ENCODE measurements at regions not wholly inside any gene's neighbourhood (a gene's known extent, or its start where the extent isn't known, plus 50 kb on each side); places are given as distances from the start of the nearest gene placed in this dataset.
A peak's percentile ranks its signal among the peaks of the same experiment; 100 is the strongest.

DNA sequence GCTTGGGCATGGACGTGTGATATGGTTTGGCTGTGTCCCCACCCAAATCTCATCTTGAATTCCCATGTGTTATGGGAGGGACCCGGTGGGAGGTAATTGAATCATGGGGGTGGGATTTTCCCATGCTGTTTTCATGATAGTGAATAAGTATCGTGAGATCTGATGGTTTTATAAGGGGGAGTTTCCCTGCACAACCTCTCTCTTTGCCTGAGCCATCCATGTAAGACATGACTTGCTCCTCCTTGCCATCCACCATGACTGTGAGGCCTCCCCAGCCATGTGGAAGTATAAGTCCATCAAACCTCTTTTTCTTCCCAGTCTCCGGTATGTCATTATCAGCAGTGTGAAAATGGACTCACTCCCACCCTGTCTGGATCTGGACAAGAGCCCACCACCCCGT lies 393.4 kb downstream of the SEC14L1 start:
- DNase-seq (ENCODE audit: low read depth in 2 of 3, low spot score in 1 of 3): no peak

DNA sequence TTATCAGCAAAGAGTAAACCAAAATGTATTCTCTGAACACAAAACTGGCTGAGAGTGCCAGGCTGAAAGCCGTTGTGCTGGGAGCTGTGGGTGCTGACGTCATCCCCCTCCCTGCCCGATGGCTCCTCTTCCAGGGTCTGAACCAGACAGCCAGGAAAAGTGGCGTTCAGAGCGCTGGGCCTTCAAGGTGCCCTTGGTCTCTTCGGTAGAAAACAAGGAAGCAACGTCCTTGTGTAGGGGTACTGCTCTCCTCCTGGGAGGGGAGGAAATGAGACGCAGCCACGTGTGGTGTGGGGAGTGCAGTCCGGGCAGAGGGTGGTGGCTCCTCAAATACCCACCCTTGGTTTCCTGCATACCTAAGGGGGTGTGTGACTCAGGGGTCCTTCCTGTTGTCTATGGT lies 394.7 kb downstream of the SEC14L1 start:
- no peak for DNase-seq (ENCODE audit: low read depth in 2 of 3, low spot score in 1 of 3)

DNA sequence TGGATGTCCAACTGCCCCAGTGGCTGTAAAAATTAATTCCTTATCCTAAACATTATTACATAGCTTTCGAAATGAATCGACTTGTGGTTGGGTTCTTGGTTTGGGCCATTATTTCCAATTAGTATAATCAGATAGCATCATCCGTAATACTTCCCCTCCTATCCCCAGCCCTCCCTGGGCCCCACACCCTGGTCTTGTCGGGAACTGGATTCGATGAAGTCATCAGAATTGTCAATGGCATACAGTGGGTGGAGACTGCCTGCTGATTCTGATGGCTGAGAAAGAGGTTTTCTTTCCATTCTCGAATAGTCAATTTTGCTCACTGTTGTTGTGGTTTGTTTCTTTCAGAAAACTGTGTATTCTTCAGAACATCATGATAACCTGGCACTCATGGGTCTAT lies 395.1 kb downstream of the SEC14L1 start:
- no peak for DNase-seq (ENCODE audit: low read depth in 2 of 3, low spot score in 1 of 3)

DNA sequence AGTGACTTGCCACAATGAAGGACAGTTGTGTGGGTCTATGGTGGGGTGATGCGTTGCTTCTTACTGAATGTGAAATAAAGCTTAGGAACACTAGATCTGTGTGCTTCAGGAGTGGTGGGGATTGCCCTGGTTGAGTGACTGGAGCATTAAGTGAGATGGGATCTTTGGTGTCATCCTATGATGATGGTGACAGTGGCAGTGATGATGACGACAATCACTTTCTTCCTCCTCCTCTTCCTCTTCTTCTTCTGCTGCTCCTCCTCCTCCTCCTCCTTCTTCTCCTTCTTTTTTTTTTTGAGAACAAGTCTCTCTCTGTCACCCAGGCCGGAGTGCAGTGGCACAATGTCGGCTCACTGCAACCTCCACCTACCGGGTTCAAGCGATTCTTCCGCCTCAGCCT lies 396.8 kb downstream of the SEC14L1 start:
- DNase-seq (ENCODE audit: low read depth in 2 of 3, low spot score in 1 of 3): no peak

DNA sequence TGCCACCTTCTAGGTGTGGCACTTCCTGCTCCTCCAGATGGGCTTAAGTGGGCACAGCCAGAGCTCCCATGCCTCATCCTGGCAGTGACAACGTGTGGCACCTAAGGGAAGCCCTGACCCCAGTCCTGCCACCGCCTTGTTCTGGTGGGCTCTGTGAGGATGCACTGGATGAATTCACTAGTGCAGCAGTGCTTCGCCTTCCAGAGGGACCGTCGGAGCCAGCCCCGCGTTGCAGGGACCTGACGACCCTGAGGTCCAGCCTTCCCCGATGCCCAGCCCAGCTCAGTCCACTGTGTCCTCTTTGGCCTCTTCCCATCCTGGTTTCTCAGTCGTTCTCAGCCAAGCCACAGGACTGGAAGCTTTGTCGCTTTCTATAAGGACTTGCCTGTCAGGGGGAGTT lies 399.8 kb downstream of the SEC14L1 start:
- DNase-seq (ENCODE audit: low read depth in 2 of 3, low spot score in 1 of 3): no peak

GRCh38 chr17:77540975-77541374 lies 400.2 kb downstream of the SEC14L1 start:
- no peak for DNase-seq (ENCODE audit: low read depth in 2 of 3, low spot score in 1 of 3)

DNA sequence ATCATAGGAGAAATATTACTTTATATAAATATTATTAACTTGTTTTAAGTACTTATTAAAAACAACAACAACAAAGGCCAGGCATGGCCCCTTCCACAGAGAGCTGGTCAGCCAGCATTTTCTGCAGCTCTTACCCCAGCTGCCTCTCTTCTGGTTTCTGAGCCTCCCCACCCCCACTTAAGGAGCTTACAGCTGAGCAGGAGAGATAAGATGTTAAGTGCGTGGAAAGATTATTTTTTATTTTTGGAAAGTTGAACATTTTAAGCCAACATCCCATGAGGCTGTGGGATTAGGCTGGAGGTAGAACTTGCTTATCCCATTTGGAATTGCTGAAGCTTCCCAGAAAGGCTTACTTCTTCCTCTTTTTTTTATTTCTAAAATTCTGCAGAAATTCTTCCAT lies 401.2 kb downstream of the SEC14L1 start:
- DNase-seq (ENCODE audit: low read depth in 2 of 3, low spot score in 1 of 3): no peak

DNA sequence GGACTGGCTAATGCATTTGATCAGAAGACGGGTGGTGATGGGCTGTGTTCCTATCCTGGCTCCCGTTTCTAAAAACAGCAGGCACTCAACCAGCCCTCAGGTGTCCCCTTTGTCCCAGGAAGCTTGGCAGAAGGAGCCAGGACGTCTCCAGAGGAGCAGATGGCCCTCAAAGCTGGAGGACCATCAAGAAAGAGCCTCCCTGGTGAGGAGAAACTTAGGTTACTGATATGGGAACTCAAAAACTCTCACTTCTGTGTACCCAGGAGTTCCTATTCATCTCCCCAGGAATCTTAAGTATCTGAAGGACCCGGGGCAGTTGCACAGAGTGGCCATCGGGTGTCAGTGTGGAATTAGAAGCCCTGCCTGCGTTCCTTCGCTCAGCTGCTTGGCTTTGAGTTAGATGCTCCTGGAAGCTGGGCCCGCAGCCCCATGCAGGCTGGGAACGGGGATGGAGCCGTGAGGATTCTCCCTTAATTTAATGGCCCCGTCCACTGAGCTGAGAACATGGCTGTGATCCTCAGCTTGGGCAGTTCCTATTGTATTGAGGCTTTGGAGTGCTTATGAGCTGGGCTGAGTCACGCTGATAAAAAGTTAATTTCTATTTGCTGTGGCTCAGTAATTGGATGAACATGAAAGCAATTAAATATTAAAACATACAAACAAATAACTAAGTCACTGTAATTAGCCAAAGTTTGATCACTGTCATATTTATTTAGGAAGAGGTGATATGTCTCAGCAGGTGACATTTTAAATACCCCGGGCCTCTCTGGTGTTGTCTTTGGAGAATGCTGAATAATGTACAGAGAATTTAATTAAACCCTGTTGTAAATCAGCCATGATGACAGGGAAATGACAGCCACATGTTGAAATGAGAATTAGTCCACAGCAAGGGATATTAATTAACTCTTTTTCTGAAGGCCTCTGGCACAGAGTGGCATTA lies 402.1 kb downstream of the SEC14L1 start:
- DNase-seq (ENCODE audit: low read depth in 2 of 3, low spot score in 1 of 3): peak; percentile 41 to 57 (median 45)

DNA sequence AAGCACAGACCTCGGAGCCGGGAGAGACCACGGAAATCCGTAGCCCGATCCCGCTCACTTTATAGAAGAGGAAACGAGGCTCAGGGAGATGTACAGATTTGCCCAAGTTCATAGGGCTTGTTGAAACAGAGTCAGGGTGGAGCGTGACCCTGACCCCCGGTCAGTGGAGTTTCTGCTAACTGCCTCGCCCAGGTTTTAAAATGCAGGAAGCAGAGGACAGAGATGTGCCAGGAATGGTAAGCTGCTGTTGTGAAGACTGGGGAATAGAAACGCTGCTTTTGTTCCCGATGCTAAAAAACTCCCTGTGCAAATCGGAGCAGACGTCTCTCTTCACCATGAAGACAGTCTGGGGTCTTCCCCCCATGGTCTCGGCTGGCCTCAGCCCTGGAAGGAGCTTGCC lies 403.0 kb downstream of the SEC14L1 start:
- no peak for DNase-seq (ENCODE audit: low read depth in 2 of 3, low spot score in 1 of 3)

DNA sequence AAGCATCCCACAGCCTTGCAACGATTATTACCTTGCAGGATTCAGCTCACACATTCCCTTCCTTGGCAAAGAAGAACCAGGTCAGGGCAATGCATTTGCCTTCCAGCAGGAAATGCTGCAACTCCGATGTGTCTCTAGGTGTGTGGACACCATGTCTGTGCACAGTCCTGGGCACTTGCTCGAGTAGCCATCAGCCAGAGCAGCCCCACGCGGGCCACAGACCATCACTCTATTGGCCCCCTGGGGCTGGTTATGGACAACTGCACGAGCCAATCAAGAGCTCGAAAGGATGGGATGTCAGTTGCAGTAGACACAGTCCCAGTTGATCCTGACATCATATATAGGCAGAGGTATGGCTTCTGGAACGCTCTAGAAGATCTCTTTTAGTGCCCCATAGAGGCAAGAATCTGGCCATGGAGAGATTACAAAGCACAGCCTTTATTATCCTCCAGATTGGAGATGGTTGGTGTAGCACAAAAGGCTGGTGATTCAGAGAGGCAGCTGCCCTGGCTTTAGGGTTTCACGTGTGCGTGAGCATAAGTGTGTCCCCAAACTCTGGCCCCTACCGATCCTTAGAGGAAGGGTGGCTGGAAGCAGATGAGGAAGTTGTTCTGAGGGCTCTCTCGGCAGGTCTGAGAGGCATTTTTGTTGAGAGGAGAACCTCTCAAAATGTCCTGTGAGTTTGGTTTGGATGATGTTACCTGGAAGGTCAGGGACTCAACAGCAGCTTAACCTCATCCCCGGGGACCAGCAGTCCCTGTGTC lies 403.8 kb downstream of the SEC14L1 start:
- no peak for DNase-seq (ENCODE audit: low read depth in 2 of 3, low spot score in 1 of 3)

DNA sequence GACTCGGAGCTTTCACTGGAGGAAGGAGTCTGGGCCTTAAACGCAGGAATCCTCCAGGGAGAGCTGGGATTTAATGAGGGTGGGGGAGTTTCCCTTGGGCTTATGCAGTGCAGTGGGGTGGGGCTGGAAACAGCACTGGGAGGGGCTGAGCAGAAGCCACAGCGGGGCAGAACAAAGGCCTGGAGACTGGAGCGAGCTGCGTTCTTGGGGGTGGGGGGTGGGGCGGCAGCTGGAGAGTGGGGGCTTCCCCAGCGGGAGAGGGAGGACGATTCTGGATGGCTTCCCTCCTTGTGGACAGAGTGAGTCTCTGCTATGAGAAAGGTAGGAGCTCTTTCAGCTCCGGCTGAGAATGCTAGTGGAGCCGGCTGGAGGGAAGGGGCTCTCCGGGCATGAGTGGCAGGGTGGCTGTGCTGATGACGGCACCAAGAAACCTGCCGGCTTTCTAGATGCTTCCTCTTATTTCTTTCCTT lies 406.0 kb downstream of the SEC14L1 start:
- no peak for DNase-seq (ENCODE audit: low read depth in 2 of 3, low spot score in 1 of 3)

GRCh38 chr17:77548967-77549366 lies 408.2 kb downstream of the SEC14L1 start:
- DNase-seq (ENCODE audit: low read depth in 2 of 3, low spot score in 1 of 3): no peak

DNA sequence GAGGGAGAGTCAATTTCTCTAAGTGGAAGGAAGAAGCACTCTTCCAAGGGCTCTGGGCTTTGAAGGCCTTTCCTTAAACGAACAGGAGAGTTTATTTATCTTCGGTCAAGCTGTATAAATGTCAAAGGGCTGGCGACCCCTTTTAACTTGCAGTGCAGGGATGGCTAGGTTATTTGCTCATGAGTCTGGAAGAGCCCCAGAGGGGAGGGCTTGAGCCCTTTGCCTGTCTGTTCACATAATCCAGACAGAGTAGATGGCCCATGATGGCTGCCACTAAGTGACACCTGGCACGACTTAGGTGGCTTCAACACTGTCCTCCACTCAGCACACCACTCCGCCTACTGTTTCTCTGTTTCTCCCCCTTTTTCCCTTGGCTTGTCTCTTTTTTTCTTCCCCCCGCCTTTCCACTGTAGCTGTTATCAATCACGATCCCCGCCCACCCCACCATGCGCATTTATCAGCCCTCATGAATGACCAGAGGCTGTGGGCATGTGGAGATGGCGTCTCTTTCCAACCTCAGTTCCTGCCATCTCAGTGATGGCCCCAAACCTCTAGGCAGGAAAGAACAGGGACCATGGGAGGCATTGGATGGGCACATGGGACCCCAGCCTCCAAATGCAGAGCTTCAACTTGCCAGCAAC lies 408.7 kb upstream of the TNRC6C start:
- no peak for DNase-seq (ENCODE audit: low read depth in 2 of 3, low spot score in 1 of 3)

- DNase-seq (ENCODE audit: low read depth in 2 of 3, low spot score in 1 of 3): no peak
These were observed 404.9 kb upstream of the TNRC6C start for GRCh38 chr17:77553459-77554066.

- DNase-seq (ENCODE audit: low read depth in 2 of 3, low spot score in 1 of 3): no peak
These were observed 403.3 kb upstream of the TNRC6C start for GRCh38 chr17:77555121-77555591.

DNA sequence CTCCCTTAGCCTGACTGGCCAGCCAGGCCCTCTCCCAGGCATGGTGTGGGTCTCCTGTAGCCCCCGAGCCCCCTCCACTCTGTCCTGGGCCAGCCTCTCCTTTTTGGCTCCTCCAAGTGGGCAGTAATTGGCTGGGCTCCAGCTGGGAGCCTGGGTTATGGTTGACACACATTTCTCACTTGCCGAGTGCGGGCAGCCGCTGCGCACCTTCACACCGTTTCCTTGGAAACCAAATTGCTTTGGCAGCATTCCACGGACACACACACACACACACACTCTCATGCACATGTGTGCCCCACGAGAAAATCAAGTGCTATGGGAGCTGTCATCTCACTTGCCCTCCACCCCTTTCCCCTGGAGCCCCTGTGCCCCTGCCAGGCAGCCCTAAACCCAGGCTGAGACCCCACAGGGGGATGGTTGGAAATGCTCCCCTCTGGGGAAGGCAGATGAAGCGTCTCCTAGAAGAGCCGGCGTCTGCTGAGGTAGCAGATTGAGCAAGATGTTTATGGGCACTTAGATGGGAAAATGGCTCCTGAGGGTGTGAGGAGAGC lies 402.7 kb upstream of the TNRC6C start:
- DNase-seq (ENCODE audit: low read depth in 2 of 3, low spot score in 1 of 3): no peak

DNA sequence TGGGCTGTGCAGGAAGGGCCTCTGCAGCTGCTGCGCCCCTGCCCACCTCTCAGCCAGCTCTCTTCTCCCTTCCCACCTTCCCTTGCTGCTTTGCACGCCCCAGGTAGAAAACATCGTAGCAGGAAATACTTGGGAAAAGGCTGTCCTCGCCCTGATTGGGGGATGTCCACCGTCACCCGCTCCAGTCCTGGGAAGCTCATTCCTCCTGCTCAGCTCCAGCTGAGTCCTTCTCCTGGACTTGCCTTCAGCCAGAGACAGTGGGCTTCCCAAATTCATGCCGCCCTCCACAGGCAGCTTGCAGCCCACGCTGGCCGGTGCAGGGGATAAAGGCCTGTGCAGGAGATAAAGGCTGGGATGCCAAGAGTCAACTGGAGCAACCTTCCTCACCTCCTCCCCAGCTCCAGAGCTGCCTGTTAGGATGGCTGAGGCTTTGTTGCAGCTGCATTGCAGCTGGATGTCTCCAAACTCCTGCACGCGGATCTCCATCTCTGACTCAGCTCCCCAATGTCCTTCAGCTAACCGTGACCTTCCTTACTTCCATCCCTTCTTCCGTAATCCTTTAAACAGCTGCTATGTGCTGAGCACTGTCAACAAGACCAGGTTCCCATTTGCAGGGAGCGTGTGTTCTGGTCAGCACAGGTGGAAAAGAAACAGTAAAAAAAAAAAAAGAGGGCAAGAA lies 402.0 kb upstream of the TNRC6C start:
- no peak for DNase-seq (ENCODE audit: low read depth in 2 of 3, low spot score in 1 of 3)

- DNase-seq (ENCODE audit: low read depth in 2 of 3, low spot score in 1 of 3): no peak
These were observed 399.5 kb upstream of the TNRC6C start for GRCh38 chr17:77558846-77559626.

- DNase-seq (ENCODE audit: low read depth in 2 of 3, low spot score in 1 of 3): no peak
These were observed 398.1 kb upstream of the TNRC6C start for GRCh38 chr17:77560381-77560780.

DNA sequence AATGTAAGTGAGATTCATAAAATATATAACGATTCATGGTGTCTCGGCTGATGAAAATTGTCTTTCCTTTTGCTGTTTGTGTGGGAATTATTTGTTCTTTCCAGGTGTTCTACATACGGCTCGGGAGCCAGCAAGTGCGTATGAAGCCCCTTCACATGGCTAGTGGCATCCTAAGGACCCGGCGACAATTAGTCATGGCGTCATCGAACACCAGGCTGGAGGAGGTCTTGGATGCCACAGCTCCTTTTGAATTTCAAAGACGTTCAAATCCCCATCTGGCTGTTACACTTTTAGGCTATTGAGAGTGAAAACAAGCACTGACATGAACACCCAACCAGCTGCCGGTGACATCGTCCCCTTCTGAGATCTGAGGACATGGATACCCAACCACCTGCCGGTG lies 397.7 kb upstream of the TNRC6C start:
- no peak for DNase-seq (ENCODE audit: low read depth in 2 of 3, low spot score in 1 of 3)
